ENCODE measurements at regions not wholly inside any gene's neighbourhood (a gene's known extent, or its start where the extent isn't known, plus 50 kb on each side); places are given as distances from the start of the nearest gene placed in this dataset.

DNA sequence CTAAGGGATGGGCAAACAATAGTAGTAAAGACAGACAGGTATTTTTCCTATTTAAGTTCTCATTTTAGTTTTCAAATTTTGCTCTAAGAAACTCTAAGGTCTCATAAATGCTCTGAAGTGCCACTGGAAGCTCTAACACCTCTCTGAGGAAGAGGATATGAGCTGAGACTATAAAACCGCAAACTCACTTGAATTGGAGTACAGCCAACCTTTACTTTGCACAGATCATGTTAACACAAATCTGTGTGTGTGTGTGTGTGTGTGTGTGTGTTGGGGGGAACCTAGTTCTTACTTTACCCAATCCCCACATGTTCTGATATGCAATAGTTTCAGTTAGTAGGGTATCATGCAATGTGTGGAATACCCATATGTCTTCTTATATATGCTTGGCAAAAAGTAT lies 446.8 kb downstream of the CHL1 start:
- TF ChIP-seq, protein P1, sequence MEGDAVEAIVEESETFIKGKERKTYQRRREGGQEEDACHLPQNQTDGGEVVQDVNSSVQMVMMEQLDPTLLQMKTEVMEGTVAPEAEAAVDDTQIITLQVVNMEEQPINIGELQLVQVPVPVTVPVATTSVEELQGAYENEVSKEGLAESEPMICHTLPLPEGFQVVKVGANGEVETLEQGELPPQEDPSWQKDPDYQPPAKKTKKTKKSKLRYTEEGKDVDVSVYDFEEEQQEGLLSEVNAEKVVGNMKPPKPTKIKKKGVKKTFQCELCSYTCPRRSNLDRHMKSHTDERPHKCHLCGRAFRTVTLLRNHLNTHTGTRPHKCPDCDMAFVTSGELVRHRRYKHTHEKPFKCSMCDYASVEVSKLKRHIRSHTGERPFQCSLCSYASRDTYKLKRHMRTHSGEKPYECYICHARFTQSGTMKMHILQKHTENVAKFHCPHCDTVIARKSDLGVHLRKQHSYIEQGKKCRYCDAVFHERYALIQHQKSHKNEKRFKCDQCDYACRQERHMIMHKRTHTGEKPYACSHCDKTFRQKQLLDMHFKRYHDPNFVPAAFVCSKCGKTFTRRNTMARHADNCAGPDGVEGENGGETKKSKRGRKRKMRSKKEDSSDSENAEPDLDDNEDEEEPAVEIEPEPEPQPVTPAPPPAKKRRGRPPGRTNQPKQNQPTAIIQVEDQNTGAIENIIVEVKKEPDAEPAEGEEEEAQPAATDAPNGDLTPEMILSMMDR (IDR thresholded peaks at IDR 0.05) = no peak
- no peak for TF ChIP-seq ZFX (IDR thresholded peaks at IDR 0.05; ENCODE audit: borderline replicate concordance)
